ENCODE measurements at regions not wholly inside any gene's neighbourhood (a gene's known extent, or its start where the extent isn't known, plus 50 kb on each side); places are given as distances from the start of the nearest gene placed in this dataset.

GRCh38 chr16:60481591-60481990 lies 1554.6 kb downstream of the CDH8 start:
- TF ChIP-seq POLR2AphosphoS5 (IDR thresholded peaks at IDR 0.05; ENCODE audit: low read depth, low read length): no peak
- TF ChIP-seq POLR2A (IDR thresholded peaks at IDR 0.05; ENCODE audit: low read depth, low read length): no peak
- TF ChIP-seq TAF1 (IDR thresholded peaks at IDR 0.05; ENCODE audit: borderline replicate concordance, low read depth, low read length): no peak
- FAIRE-seq (no peak), DNase-seq (ENCODE audit: insufficient read length) (no peak)

- DNase-seq (ENCODE audit: insufficient read length): no peak
- no peak for FAIRE-seq
Observed at GRCh38 chr16:60478810-60479209, 1557.4 kb downstream of the CDH8 start.

GRCh38 chr16:60463986-60464385 lies 1572.3 kb downstream of the CDH8 start:
- TF ChIP-seq POLR2AphosphoS5 (IDR thresholded peaks at IDR 0.05; ENCODE audit: low read depth, low read length) (no peak), TAF1 (IDR thresholded peaks at IDR 0.05; ENCODE audit: borderline replicate concordance, low read depth, low read length) (no peak), POLR2A (IDR thresholded peaks at IDR 0.05; ENCODE audit: low read depth, low read length) (no peak)
- DNase-seq (ENCODE audit: insufficient read length) (no peak), FAIRE-seq (no peak)

More at GRCh38 chr16:60478810-60479209, 1557.4 kb downstream of the CDH8 start:
- no peak for TF ChIP-seq POLR2A (IDR thresholded peaks at IDR 0.05; ENCODE audit: low read depth, low read length)
- TF ChIP-seq POLR2AphosphoS5 (IDR thresholded peaks at IDR 0.05; ENCODE audit: low read depth, low read length): no peak
- TF ChIP-seq TAF1 (IDR thresholded peaks at IDR 0.05; ENCODE audit: borderline replicate concordance, low read depth, low read length): no peak

- no peak for DNase-seq (ENCODE audit: insufficient read length)
- TF ChIP-seq POLR2A (IDR thresholded peaks at IDR 0.05; ENCODE audit: low read depth, low read length) (no peak), TAF1 (IDR thresholded peaks at IDR 0.05; ENCODE audit: borderline replicate concordance, low read depth, low read length) (no peak), POLR2AphosphoS5 (IDR thresholded peaks at IDR 0.05; ENCODE audit: low read depth, low read length) (no peak)
- no peak for FAIRE-seq
Observed at GRCh38 chr16:60459463-60459862, 1576.8 kb downstream of the CDH8 start.

GRCh38 chr16:60458255-60458654 lies 1578.0 kb downstream of the CDH8 start:
- DNase-seq (ENCODE audit: insufficient read length) (no peak), FAIRE-seq (no peak)
- TF ChIP-seq POLR2A (IDR thresholded peaks at IDR 0.05; ENCODE audit: low read depth, low read length): no peak
- TF ChIP-seq TAF1 (IDR thresholded peaks at IDR 0.05; ENCODE audit: borderline replicate concordance, low read depth, low read length): no peak
- no peak for TF ChIP-seq POLR2AphosphoS5 (IDR thresholded peaks at IDR 0.05; ENCODE audit: low read depth, low read length)

GRCh38 chr16:60452646-60453045 lies 1583.6 kb downstream of the CDH8 start:
- DNase-seq (ENCODE audit: insufficient read length): no peak
- FAIRE-seq: no peak
- TF ChIP-seq TAF1 (IDR thresholded peaks at IDR 0.05; ENCODE audit: borderline replicate concordance, low read depth, low read length): no peak
- TF ChIP-seq POLR2A (IDR thresholded peaks at IDR 0.05; ENCODE audit: low read depth, low read length): no peak
- no peak for TF ChIP-seq POLR2AphosphoS5 (IDR thresholded peaks at IDR 0.05; ENCODE audit: low read depth, low read length)

- no peak for DNase-seq (ENCODE audit: insufficient read length)
- TF ChIP-seq POLR2A (IDR thresholded peaks at IDR 0.05; ENCODE audit: low read depth, low read length): no peak
- TF ChIP-seq POLR2AphosphoS5 (IDR thresholded peaks at IDR 0.05; ENCODE audit: low read depth, low read length): no peak
- no peak for TF ChIP-seq TAF1 (IDR thresholded peaks at IDR 0.05; ENCODE audit: borderline replicate concordance, low read depth, low read length)
- FAIRE-seq: no peak
Observed at GRCh38 chr16:60438894-60439293, 1597.3 kb downstream of the CDH8 start.

- DNase-seq (ENCODE audit: insufficient read length): no peak
- TF ChIP-seq POLR2AphosphoS5 (IDR thresholded peaks at IDR 0.05; ENCODE audit: low read depth, low read length): no peak
- FAIRE-seq: no peak
Observed at GRCh38 chr16:60432472-60432871, 1603.8 kb downstream of the CDH8 start.

- DNase-seq (ENCODE audit: insufficient read length) (no peak), FAIRE-seq (no peak)
- TF ChIP-seq POLR2A (IDR thresholded peaks at IDR 0.05; ENCODE audit: low read depth, low read length) (no peak), TAF1 (IDR thresholded peaks at IDR 0.05; ENCODE audit: borderline replicate concordance, low read depth, low read length) (no peak), POLR2AphosphoS5 (IDR thresholded peaks at IDR 0.05; ENCODE audit: low read depth, low read length) (no peak)
Observed at GRCh38 chr16:60419859-60420258, 1616.4 kb downstream of the CDH8 start.

GRCh38 chr16:60414613-60415012 lies 1621.6 kb downstream of the CDH8 start:
- FAIRE-seq: no peak
- DNase-seq (ENCODE audit: insufficient read length): no peak
- TF ChIP-seq POLR2AphosphoS5 (IDR thresholded peaks at IDR 0.05; ENCODE audit: low read depth, low read length): no peak
- no peak for TF ChIP-seq POLR2A (IDR thresholded peaks at IDR 0.05; ENCODE audit: low read depth, low read length)
- no peak for TF ChIP-seq TAF1 (IDR thresholded peaks at IDR 0.05; ENCODE audit: borderline replicate concordance, low read depth, low read length)

GRCh38 chr16:60413969-60414368 lies 1622.3 kb downstream of the CDH8 start:
- FAIRE-seq (no peak), DNase-seq (ENCODE audit: insufficient read length) (no peak)
- TF ChIP-seq TAF1 (IDR thresholded peaks at IDR 0.05; ENCODE audit: borderline replicate concordance, low read depth, low read length) (no peak), POLR2AphosphoS5 (IDR thresholded peaks at IDR 0.05; ENCODE audit: low read depth, low read length) (no peak), POLR2A (IDR thresholded peaks at IDR 0.05; ENCODE audit: low read depth, low read length) (no peak)

- TF ChIP-seq TAF1 (IDR thresholded peaks at IDR 0.05; ENCODE audit: borderline replicate concordance, low read depth, low read length): no peak
- no peak for TF ChIP-seq POLR2AphosphoS5 (IDR thresholded peaks at IDR 0.05; ENCODE audit: low read depth, low read length)
- TF ChIP-seq POLR2A (IDR thresholded peaks at IDR 0.05; ENCODE audit: low read depth, low read length): no peak
- DNase-seq (ENCODE audit: insufficient read length): no peak
- FAIRE-seq: no peak
Observed at GRCh38 chr16:60407606-60408005, 1628.6 kb downstream of the CDH8 start.

- no peak for DNase-seq (ENCODE audit: insufficient read length)
- no peak for TF ChIP-seq POLR2AphosphoS5 (IDR thresholded peaks at IDR 0.05; ENCODE audit: low read depth, low read length)
- no peak for TF ChIP-seq POLR2A (IDR thresholded peaks at IDR 0.05; ENCODE audit: low read depth, low read length)
- no peak for TF ChIP-seq TAF1 (IDR thresholded peaks at IDR 0.05; ENCODE audit: borderline replicate concordance, low read depth, low read length)
- FAIRE-seq: no peak
Observed at GRCh38 chr16:60407034-60407433, 1629.2 kb downstream of the CDH8 start.

Data from GM12892 (cell line).